Sigmoid colon (tissue), 4 donors: ENCODE measurements at regions not wholly inside any gene's neighbourhood (a gene's known extent, or its start where the extent isn't known, plus 50 kb on each side); places are given as distances from the start of the nearest gene placed in this dataset.

Source experiments
- CTCF ChIP-seq, 4 experiments: fragments of 450-650 bp in 3 of 4; fragments of 200-600 bp in 1 of 4; IDR thresholded peaks; one replicate each; pipeline ENCODE4 v1.5.1; 2016 to 2019; ENCODE audit warnings: antibody characterized with exemption in 4 of 4, mild to moderate bottlenecking in 3 of 4, moderate library complexity in 2 of 4
- EP300 ChIP-seq, 4 donors: sonication (generic); formaldehyde crosslinking; IDR thresholded peaks; one replicate each; pipeline ENCODE4 v1.6.1; 2017; ENCODE audit warnings: antibody characterized with exemption in 4 of 4
- POLR2A ChIP-seq, 2 donors: fragments of 450-650 bp; IDR thresholded peaks; one replicate each; pipeline ENCODE4 v1.6.1; 2016; ENCODE audit warnings: antibody characterized with exemption in 2 of 2, mild to moderate bottlenecking in 2 of 2, moderate library complexity in 2 of 2
- POLR2AphosphoS5 ChIP-seq, 4 donors: sonication (generic); formaldehyde crosslinking; IDR thresholded peaks; one replicate each; pipeline ENCODE4 v1.6.1; 2017; ENCODE audit warnings: antibody characterized with exemption in 4 of 4

GRCh38 chr2:106030287-106031268, 163.5 kb downstream of the UXS1 start:
- TF ChIP-seq CTCF (IDR thresholded peaks at IDR 0.05) (no peak), EP300 (IDR thresholded peaks at IDR 0.05) (peak in 3 of 4 donors; percentile 33 to 66 (median 53)), POLR2A (IDR thresholded peaks at IDR 0.05) (no peak), POLR2AphosphoS5 (IDR thresholded peaks at IDR 0.05) (peak; percentile 52 to 76 (median 70))
